ENCODE measurements at regions not wholly inside any gene's neighbourhood (a gene's known extent, or its start where the extent isn't known, plus 50 kb on each side); places are given as distances from the start of the nearest gene placed in this dataset.

DNA sequence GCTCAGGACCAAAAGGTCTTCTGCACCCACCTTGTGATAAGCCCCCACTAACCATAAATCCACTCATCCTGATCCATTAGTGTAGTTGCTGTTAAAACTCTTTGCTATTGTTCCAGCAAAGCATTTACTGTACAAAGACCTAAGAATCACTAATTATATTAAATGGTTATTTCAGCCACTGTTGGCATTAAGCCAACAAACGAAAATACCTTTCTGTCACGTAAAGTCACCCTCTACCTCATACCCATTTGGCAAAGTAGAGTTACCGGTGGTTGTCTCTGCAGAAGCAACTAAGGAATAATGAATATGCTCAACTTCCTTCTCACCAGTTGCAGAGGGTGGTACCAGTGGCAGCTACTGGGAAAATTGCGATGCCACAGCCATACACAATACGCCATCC is 224.5 kb downstream of the SP3 start:
- H3K4me1 ChIP-seq (ENCODE audit: insufficient read depth, low read length) = peaks cover 8% of the 10 kb centered on the region; the same call in 1 of the 2 replicates
- H3K9me3 ChIP-seq (ENCODE audit: low read length) = no peaks in the 10 kb centered on the region
- intact Hi-C loops (cut with micrococcal nuclease) = no loop called here
- no peak overlapping the region for H3K27ac ChIP-seq (ENCODE audit: low read length)
- H3K79me2 ChIP-seq (ENCODE audit: low read length) = no peaks in the 10 kb centered on the region
- H2AFZ ChIP-seq (ENCODE audit: low read length) = no peak overlapping the region
- CTCF ChIA-PET = no interaction called here
- no peaks in the 10 kb centered on the region for H3F3A ChIP-seq (ENCODE audit: low read length, unreplicated experiment)
- POLR2A ChIA-PET (ENCODE audit: unreplicated experiment) = no interaction called here
- TF ChIP-seq CTCF (conservative IDR thresholded peaks at IDR 0.05; ENCODE audit: low read depth, low read length) = no peak
- TF ChIP-seq EZH2 (IDR thresholded peaks at IDR 0.05; ENCODE audit: low read length, unreplicated experiment) = no peak
- no peak for TF ChIP-seq EZH2phosphoT487 (IDR thresholded peaks at IDR 0.05; ENCODE audit: borderline replicate concordance, low read length)
- ATAC-seq = no peak
- no peak overlapping the region for H3K4me3 ChIP-seq (ENCODE audit: low read length)
- H3K36me3 ChIP-seq (ENCODE audit: low read depth, low read length) = no peaks in the 10 kb centered on the region
- no peaks in the 10 kb centered on the region for H4K20me1 ChIP-seq (ENCODE audit: low read length)
- BruUV-seq (replicated peaks) = no TSS peak
- no peak for DNase-seq
- no peak overlapping the region for H3K9ac ChIP-seq (ENCODE audit: low read length)
- H3K4me2 ChIP-seq (ENCODE audit: low read length) = no peak overlapping the region
- no peaks in the 10 kb centered on the region for H3K27me3 ChIP-seq (ENCODE audit: low read length)
- no peaks in the 10 kb centered on the region for H3K9me2 ChIP-seq (replicated peaks; ENCODE audit: low read length)

- H3K9ac ChIP-seq (ENCODE audit: low read length) = no peak overlapping the region
- BruUV-seq (replicated peaks) = no TSS peak
- H3F3A ChIP-seq (ENCODE audit: low read length, unreplicated experiment) = no peaks in the 10 kb centered on the region
- intact Hi-C loops (cut with micrococcal nuclease) = no loop called here
- H3K27ac ChIP-seq (ENCODE audit: low read length) = no peak overlapping the region
- H3K36me3 ChIP-seq (ENCODE audit: low read depth, low read length) = no peaks in the 10 kb centered on the region
- H3K4me1 ChIP-seq (ENCODE audit: insufficient read depth, low read length) = peaks cover 8% of the 10 kb centered on the region; the same call in 1 of the 2 replicates
- H3K27me3 ChIP-seq (ENCODE audit: low read length) = no peaks in the 10 kb centered on the region
- H2AFZ ChIP-seq (ENCODE audit: low read length) = no peak overlapping the region
- POLR2A ChIA-PET (ENCODE audit: unreplicated experiment) = no interaction called here
- no peaks in the 10 kb centered on the region for H3K9me2 ChIP-seq (replicated peaks; ENCODE audit: low read length)
- CTCF ChIA-PET = no interaction called here
- H3K9me3 ChIP-seq (ENCODE audit: low read length) = no peaks in the 10 kb centered on the region
- ATAC-seq = no peak
- no peak for TF ChIP-seq EZH2 (IDR thresholded peaks at IDR 0.05; ENCODE audit: low read length, unreplicated experiment)
- no peak for TF ChIP-seq CTCF (conservative IDR thresholded peaks at IDR 0.05; ENCODE audit: low read depth, low read length)
- TF ChIP-seq EZH2phosphoT487 (IDR thresholded peaks at IDR 0.05; ENCODE audit: borderline replicate concordance, low read length) = no peak
- H3K4me2 ChIP-seq (ENCODE audit: low read length) = no peak overlapping the region
- peak; percentile 54 for DNase-seq
- H3K4me3 ChIP-seq (ENCODE audit: low read length) = no peak overlapping the region
- H4K20me1 ChIP-seq (ENCODE audit: low read length) = no peaks in the 10 kb centered on the region
- no peaks in the 10 kb centered on the region for H3K79me2 ChIP-seq (ENCODE audit: low read length)
Measured at GRCh38 chr2:173741759-173742158, 223.4 kb downstream of the SP3 start.

DNA sequence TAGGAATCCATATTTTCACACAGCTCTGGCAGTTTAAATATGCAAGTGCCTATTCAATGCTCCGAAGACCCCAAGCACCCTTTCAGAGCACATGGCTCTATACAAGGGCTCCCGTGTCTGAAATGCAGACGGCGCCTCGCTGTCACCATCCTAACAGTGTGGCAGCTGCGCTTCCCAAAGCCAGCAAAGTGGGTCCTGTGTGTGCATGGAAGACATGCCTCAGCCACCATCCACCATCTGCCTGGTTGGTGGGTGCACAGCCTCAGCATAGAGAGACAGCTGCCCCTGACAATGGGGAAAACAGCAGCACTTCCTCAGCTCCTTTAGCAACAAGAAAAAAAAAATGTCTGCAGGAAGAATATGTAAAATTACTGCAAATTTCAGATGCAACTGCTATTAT is 218.1 kb downstream of the SP3 start:
- no peak for TF ChIP-seq EZH2 (IDR thresholded peaks at IDR 0.05; ENCODE audit: low read length, unreplicated experiment)
- TF ChIP-seq CTCF (conservative IDR thresholded peaks at IDR 0.05; ENCODE audit: low read depth, low read length) = no peak
- TF ChIP-seq EZH2phosphoT487 (IDR thresholded peaks at IDR 0.05; ENCODE audit: borderline replicate concordance, low read length) = no peak
- Histone ChIP-seq H3K4me2 (ENCODE audit: low read length) (no peak overlapping the region), H3K27me3 (ENCODE audit: low read length) (no peaks in the 10 kb centered on the region), H3K27ac (ENCODE audit: low read length) (no peak overlapping the region), H3K4me3 (ENCODE audit: low read length) (no peak overlapping the region), H2AFZ (ENCODE audit: low read length) (no peak overlapping the region), H4K20me1 (ENCODE audit: low read length) (no peaks in the 10 kb centered on the region), H3F3A (ENCODE audit: low read length, unreplicated experiment) (no peaks in the 10 kb centered on the region), H3K36me3 (ENCODE audit: low read depth, low read length) (no peaks in the 10 kb centered on the region), H3K79me2 (ENCODE audit: low read length) (no peaks in the 10 kb centered on the region), H3K9me3 (ENCODE audit: low read length) (no peaks in the 10 kb centered on the region), H3K9me2 (replicated peaks; ENCODE audit: low read length) (no peaks in the 10 kb centered on the region), H3K9ac (ENCODE audit: low read length) (no peak overlapping the region), H3K4me1 (ENCODE audit: insufficient read depth, low read length) (peaks cover under 1% of the 10 kb centered on the region; the same call in 1 of the 2 replicates)
- POLR2A ChIA-PET (ENCODE audit: unreplicated experiment) = no interaction called here
- no TSS peak for BruUV-seq (replicated peaks)
- intact Hi-C loops (cut with micrococcal nuclease) = loop anchor here (5.0 kb wide), 2 partner anchors 80 to 295 kb away; no protein-coding TSS in a partner anchor
- CTCF ChIA-PET = no interaction called here
- no peak for DNase-seq
- no peak for ATAC-seq

Measured in PC-3 (cell line).